Astrocyte (in vitro differentiated cells and primary cell): ENCODE measurements at regions not wholly inside any gene's neighbourhood (a gene's known extent, or its start where the extent isn't known, plus 50 kb on each side); places are given as distances from the start of the nearest gene placed in this dataset.

ENCODE experiments used
- DNase-seq: peaks from one replicate; pipeline ENCODE4 v3.0.0-alpha.2; 2010; ENCODE audit warnings: low read depth
- FAIRE-seq: peaks from 2 replicates; lab custom pipeline; 2011; peaks lifted over from hg19 to GRCh38; lab: Jason Lieb, UNC
- H2AFZ ChIP-seq: 2 replicates; pipeline ENCODE4 v1.6.0; 2012; ENCODE audit warnings: low read depth, low read length, inconsistent platforms
- H3K27ac ChIP-seq: 2 replicates; pipeline ENCODE4 v1.5.1; 2011; ENCODE audit warnings: low read depth, low read length, inconsistent platforms
- H3K27me3 ChIP-seq: 2 replicates; pipeline ENCODE4 v1.6.0; 2011; ENCODE audit warnings: low read length, inconsistent platforms; ENCODE audit not compliant: insufficient read depth
- H3K36me3 ChIP-seq: 2 replicates; pipeline ENCODE4 v1.5.1; 2011; ENCODE audit warnings: low read length, inconsistent platforms; ENCODE audit not compliant: insufficient read depth
- H3K4me1 ChIP-seq: 2 replicates; pipeline ENCODE4 v1.5.1; 2011; ENCODE audit warnings: low read length, inconsistent platforms; ENCODE audit not compliant: insufficient read depth
- H3K4me2 ChIP-seq: 2 replicates; pipeline ENCODE4 v1.6.0; 2012; ENCODE audit warnings: low read length, inconsistent platforms
- H3K4me3 ChIP-seq: 2 replicates; pipeline ENCODE4 v1.5.1; 2011; ENCODE audit warnings: low read depth, mild to moderate bottlenecking, low read length, inconsistent platforms; ENCODE audit not compliant: insufficient read depth
- H3K79me2 ChIP-seq: 2 replicates; pipeline ENCODE4 v1.6.0; 2012; ENCODE audit warnings: mild to moderate bottlenecking, low read length, inconsistent platforms; ENCODE audit not compliant: insufficient read depth
- H3K9ac ChIP-seq: 2 replicates; pipeline ENCODE4 v1.6.0; 2012; ENCODE audit warnings: mild to moderate bottlenecking, low read length, inconsistent platforms
- H3K9me3 ChIP-seq: 2 replicates; pipeline ENCODE4 v1.5.1; 2012; ENCODE audit warnings: low read depth, mild to moderate bottlenecking, low read length, inconsistent platforms; ENCODE audit not compliant: insufficient read depth
- H4K20me1 ChIP-seq: 2 replicates; pipeline ENCODE4 v1.6.0; 2012; ENCODE audit warnings: low read length, inconsistent platforms; ENCODE audit not compliant: insufficient read depth
- H3K27ac Mint-ChIP-seq: one replicate; pipeline ENCODE4 v1.8.0; 2021; ENCODE audit warnings: mild to moderate bottlenecking, mixed read lengths; ENCODE audit not compliant: unreplicated experiment
- H3K27me3 Mint-ChIP-seq: one replicate; pipeline ENCODE4 v1.8.0; 2021; ENCODE audit warnings: low read depth, mixed read lengths; ENCODE audit not compliant: unreplicated experiment
- H3K36me3 Mint-ChIP-seq: one replicate; pipeline ENCODE4 v1.8.0; 2021; ENCODE audit warnings: low read depth, mixed read lengths; ENCODE audit not compliant: unreplicated experiment
- H3K4me1 Mint-ChIP-seq: one replicate; pipeline ENCODE4 v1.8.0; 2021; ENCODE audit warnings: low read depth, mixed read lengths; ENCODE audit not compliant: unreplicated experiment
- H3K4me3 Mint-ChIP-seq: one replicate; pipeline ENCODE4 v1.8.0; 2021; ENCODE audit warnings: mild to moderate bottlenecking, moderate library complexity, mixed read lengths; ENCODE audit not compliant: unreplicated experiment
- H3K9me3 Mint-ChIP-seq: one replicate; pipeline ENCODE4 v1.8.0; 2021; ENCODE audit warnings: mild to moderate bottlenecking, mixed read lengths; ENCODE audit not compliant: unreplicated experiment
- EZH2 ChIP-seq: IDR thresholded peaks from 2 replicates; pipeline ENCODE4 v1.6.1; 2012; ENCODE audit warnings: mild to moderate bottlenecking, low read length, inconsistent platforms; ENCODE audit not compliant: insufficient read depth
- TF ChIP-seq, protein P1 (sequence below): IDR thresholded peaks from 2 replicates; pipeline ENCODE4 v1.5.1; 2011; ENCODE audit warnings: low read depth, mild to moderate bottlenecking, inconsistent platforms, low read length, moderate library complexity; ENCODE audit not compliant: insufficient read depth

DNA sequence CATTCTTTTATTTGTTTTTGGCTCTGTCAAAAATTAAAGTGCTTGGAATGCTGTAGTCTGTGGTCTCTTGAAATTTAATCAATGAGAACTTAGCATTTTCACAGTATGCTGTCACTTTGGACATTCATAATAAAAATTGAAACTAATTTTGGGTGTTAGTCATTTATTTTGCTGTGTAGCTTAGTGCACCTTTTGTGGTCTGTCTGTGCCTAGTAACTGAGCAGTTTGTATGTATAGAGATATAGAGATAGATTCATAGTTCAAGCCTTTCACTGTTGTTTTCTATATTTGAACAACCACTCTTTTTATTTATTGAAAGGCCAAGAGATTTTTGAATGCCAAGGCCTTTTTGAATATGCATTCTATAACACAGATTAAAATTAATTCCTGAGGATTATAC lies 86.4 kb upstream of the TIAM2 start:
- Histone ChIP-seq H3K36me3 (no peaks in the 10 kb centered on the region), H3K4me2 (no peak overlapping the region), H4K20me1 (peaks cover 4% of the 10 kb centered on the region), H3K4me3 (no peak overlapping the region), H3K79me2 (no peaks in the 10 kb centered on the region), H3K27ac (no peak overlapping the region), H3K9me3 (no peaks in the 10 kb centered on the region), H2AFZ (no peak overlapping the region), H3K9ac (no peak overlapping the region), H3K4me1 (peaks cover 11% of the 10 kb centered on the region), H3K27me3 (no peaks in the 10 kb centered on the region)
- Mint-ChIP-seq H3K9me3 (no peaks in the 10 kb centered on the region), H3K4me3 (no peak overlapping the region), H3K36me3 (peaks cover 3% of the 10 kb centered on the region), H3K27ac (no peak overlapping the region), H3K4me1 (peaks cover 6% of the 10 kb centered on the region), H3K27me3 (no peaks in the 10 kb centered on the region)
- DNase-seq (no peak), FAIRE-seq (no peak)
- TF ChIP-seq, protein P1, sequence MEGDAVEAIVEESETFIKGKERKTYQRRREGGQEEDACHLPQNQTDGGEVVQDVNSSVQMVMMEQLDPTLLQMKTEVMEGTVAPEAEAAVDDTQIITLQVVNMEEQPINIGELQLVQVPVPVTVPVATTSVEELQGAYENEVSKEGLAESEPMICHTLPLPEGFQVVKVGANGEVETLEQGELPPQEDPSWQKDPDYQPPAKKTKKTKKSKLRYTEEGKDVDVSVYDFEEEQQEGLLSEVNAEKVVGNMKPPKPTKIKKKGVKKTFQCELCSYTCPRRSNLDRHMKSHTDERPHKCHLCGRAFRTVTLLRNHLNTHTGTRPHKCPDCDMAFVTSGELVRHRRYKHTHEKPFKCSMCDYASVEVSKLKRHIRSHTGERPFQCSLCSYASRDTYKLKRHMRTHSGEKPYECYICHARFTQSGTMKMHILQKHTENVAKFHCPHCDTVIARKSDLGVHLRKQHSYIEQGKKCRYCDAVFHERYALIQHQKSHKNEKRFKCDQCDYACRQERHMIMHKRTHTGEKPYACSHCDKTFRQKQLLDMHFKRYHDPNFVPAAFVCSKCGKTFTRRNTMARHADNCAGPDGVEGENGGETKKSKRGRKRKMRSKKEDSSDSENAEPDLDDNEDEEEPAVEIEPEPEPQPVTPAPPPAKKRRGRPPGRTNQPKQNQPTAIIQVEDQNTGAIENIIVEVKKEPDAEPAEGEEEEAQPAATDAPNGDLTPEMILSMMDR = no peak
- TF ChIP-seq EZH2 = no peak

DNA sequence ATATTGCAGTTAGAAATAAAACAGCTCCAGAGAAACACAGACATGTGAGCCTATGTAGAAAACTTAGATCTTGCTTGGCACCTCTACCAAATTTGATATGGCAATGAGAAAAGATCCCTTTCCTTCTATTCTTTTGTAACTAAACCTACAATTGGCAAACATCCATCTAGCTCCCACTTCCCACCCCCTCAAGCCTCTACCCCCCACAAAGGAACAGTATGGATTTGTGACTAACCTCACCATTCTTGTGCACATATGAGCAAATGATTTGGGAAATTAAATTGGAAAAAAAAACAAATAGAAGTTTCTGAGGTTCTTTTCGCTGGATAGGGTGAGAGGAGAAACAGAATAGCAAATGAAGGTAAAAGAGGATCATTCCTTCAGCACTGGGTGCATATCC lies 85.8 kb upstream of the TIAM2 start:
- H3K27me3 Mint-ChIP-seq = no peaks in the 10 kb centered on the region

DNA sequence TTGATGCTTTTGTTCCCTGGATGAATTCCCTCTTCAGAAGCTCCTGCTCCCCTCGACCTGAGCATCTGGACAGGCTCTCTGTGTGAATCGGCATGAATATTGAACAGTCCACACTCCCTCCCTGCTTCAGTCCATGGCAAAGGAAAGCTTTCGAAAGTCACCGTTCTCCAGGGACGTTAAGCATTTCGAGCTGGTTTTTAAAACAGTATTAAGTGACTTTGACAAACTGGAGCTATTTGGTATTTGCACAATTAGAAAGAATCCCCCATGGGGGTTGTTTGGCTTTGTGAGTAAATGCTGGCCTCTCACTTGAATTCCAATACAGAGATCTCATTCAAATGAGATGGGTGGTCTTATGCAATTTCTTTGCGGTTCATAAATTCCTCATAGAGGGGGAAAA lies 85.3 kb upstream of the TIAM2 start:
- H3K4me1 Mint-ChIP-seq = peaks cover 6% of the 10 kb centered on the region
- no peak for TF ChIP-seq EZH2
- no peaks in the 10 kb centered on the region for H3K79me2 ChIP-seq
- peaks cover 11% of the 10 kb centered on the region for H3K4me1 ChIP-seq
- no peak overlapping the region for H3K4me3 Mint-ChIP-seq
- H3K4me2 ChIP-seq = peak overlapping the region; percentile 48
- FAIRE-seq = no peak
- H3K27ac Mint-ChIP-seq = no peak overlapping the region
- H3K27me3 ChIP-seq = no peaks in the 10 kb centered on the region
- peaks cover 4% of the 10 kb centered on the region for H4K20me1 ChIP-seq
- no peak overlapping the region for H3K4me3 ChIP-seq
- H3K27me3 Mint-ChIP-seq = no peaks in the 10 kb centered on the region
- H2AFZ ChIP-seq = no peak overlapping the region
- H3K9me3 ChIP-seq = no peaks in the 10 kb centered on the region
- no peak overlapping the region for H3K27ac ChIP-seq
- peaks cover 3% of the 10 kb centered on the region for H3K36me3 Mint-ChIP-seq
- H3K9ac ChIP-seq = no peak overlapping the region
- H3K36me3 ChIP-seq = no peaks in the 10 kb centered on the region
- H3K9me3 Mint-ChIP-seq = no peaks in the 10 kb centered on the region
- DNase-seq = peak; percentile 50

More for the DNA sequence above, 85.8 kb upstream of the TIAM2 start:
- H3K4me3 Mint-ChIP-seq = no peak overlapping the region
- Histone ChIP-seq H3K4me1 (peaks cover 11% of the 10 kb centered on the region), H3K4me2 (peak overlapping the region; percentile 48), H3K79me2 (no peaks in the 10 kb centered on the region), H3K27me3 (no peaks in the 10 kb centered on the region), H3K27ac (no peak overlapping the region), H2AFZ (no peak overlapping the region), H3K36me3 (no peaks in the 10 kb centered on the region), H3K4me3 (no peak overlapping the region), H4K20me1 (peaks cover 4% of the 10 kb centered on the region), H3K9me3 (no peaks in the 10 kb centered on the region), H3K9ac (no peak overlapping the region)
- no peaks in the 10 kb centered on the region for H3K9me3 Mint-ChIP-seq
- peaks cover 6% of the 10 kb centered on the region for H3K4me1 Mint-ChIP-seq
- TF ChIP-seq, protein P1 = no peak
- TF ChIP-seq EZH2 = no peak
- peaks cover 3% of the 10 kb centered on the region for H3K36me3 Mint-ChIP-seq
- no peak for DNase-seq
- FAIRE-seq = no peak
- H3K27ac Mint-ChIP-seq = no peak overlapping the region
